GM18502 (cell line): ENCODE measurements at regions not wholly inside any gene's neighbourhood (a gene's known extent, or its start where the extent isn't known, plus 50 kb on each side); places are given as distances from the start of the nearest gene placed in this dataset.

Experiments
- ATAC-seq: cut with Tn5 transposase; IDR thresholded peaks from one replicate; pipeline ENCODE4 v1.9.1; 2021; ENCODE audit warnings: mild to moderate bottlenecking; ENCODE audit not compliant: unreplicated experiment, poor library complexity

- ATAC-seq: peak; percentile 76
These were observed 174.5 kb downstream of the SMIM20 start for GRCh38 chr4:26088433-26088928.

DNA sequence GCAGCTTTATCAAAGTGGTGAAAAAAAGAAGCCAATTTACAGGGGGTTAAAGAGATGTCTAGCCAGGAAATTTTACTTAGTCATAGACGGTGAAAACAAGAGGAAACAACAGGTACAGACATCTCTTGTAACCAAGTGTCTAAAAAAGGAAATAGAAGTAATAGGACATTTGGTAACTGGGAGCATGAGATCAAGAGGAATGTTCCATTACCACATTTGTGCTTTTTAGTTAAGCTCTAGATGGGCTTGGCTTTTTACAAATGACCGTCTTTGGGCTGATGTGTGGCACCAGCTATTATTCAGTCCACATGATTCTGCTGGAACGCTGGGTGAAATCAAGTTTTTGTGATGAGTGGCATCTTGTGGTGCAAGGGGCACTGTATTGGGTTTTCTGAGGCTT lies 179.5 kb downstream of the SMIM20 start:
- no peak for ATAC-seq

DNA sequence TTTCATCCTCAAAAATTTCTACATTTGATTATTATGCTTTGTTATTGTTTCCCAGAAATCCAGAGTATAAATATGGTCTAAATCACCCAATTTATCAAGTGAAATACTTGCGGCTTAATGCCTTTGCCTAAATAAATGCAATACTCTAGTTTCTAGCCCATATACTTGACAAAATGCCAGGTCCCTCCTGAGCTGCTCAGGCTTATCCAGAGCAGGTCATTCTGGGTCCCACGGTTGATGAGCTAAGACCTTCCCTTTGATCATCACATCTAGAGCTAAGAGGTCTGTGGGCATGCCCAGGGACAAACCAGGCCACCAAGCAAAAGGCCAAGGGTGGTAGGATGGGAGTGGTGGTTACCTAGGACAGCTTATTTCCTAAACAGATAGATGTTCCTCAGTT lies 180.1 kb downstream of the SMIM20 start:
- no peak for ATAC-seq

GRCh38 chr4:26094911-26095310 lies 180.9 kb downstream of the SMIM20 start:
- no peak for ATAC-seq

GRCh38 chr4:26099967-26100366 lies 185.9 kb downstream of the SMIM20 start:
- ATAC-seq: no peak

DNA sequence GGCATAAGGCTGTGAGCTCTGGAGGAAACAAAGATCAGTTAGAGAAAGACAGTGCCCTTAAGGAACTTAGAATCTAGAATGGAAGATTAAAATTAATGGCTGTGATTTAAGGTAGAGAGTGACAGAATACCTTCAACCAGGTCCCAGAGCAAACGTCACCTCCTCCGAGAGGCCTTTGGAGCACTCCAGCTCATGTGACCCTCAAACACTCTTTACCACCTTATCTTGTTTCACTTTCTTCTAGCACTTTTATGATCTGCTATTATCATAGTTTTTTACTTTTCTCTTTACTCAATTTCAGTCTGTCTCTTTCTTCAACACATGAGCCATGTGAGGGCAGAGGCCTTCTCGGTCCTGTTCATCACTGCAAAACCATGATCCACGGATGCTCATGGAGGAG lies 187.0 kb downstream of the SMIM20 start:
- no peak for ATAC-seq

GRCh38 chr4:26104056-26104685 lies 190.2 kb downstream of the SMIM20 start:
- ATAC-seq: peak; percentile 85

- no peak for ATAC-seq
These were observed 191.3 kb downstream of the SMIM20 start for GRCh38 chr4:26105337-26105736.

DNA sequence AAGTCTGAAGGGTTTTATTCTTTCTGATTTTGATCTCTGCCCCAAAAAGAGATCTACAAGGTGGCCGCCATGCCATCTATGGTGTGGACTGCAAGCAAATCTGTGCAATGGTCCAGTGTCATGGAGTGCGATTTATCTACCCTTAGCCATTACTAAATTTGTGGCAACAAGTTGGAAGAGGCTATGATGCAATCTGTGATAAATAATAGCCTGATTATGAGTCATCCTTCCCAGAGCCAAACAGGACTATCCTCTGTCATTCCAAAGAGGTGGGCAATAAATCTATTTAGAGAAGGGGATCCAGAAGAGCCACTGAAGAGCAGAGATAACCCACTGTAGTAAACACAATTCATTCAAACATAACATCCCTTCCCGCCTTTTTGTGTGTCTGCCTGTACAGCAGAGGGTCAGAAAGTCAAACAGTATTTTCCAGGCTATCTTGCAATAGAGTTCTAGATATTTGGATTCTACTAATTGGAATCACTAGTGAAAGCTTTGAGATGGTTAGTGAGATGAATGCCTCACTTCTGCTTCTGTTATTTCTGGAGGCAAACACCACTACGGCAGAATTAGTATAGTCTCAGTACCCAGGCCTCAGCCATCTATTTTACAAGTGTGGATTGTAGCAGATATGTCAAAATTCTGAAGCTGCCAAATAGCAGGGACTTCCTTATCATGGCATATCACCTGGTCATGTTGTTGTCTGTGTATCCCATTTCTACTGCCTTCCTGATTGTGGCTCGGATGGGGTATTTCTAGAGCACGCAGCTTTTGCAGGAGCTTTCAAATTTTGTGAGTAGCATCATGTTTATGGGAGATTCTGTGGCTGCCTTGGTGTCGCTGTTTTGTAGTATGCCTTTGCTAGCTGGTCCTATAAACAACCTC lies 192.0 kb downstream of the SMIM20 start:
- peak; percentile 66 for ATAC-seq

GRCh38 chr4:26106776-26107175 lies 192.8 kb downstream of the SMIM20 start:
- no peak for ATAC-seq

GRCh38 chr4:26108054-26108453 lies 194.0 kb downstream of the SMIM20 start:
- no peak for ATAC-seq

- no peak for ATAC-seq
These were observed 196.5 kb downstream of the SMIM20 start for GRCh38 chr4:26110493-26110892.

DNA sequence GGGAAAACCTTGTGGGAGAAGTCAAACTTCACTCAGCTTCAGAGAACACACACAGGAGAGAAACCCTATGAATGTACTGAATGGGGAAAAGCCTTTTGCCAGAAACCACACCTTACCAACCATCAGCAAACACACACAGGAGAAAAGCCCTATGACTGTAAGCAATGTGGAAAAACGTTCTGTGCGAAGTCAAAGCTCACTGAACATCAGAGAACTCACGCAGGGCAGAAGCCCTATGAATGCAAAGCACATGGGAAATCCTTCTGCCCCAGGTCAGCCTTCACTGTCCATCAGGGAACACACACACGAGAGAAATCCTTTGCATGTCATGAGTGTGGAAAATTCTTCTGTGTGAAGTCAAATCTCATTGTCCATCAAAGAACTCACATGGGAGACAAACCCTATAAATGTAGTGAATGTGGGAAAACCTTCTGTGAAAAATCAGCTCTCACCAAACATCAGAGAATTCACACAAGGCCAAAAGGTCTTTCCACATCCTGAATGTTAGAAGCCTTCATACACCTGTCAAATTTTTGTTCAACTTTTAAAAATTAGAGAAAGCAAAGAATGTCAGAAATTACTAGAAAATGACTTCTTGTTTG lies 199.4 kb downstream of the SMIM20 start:
- no peak for ATAC-seq

DNA sequence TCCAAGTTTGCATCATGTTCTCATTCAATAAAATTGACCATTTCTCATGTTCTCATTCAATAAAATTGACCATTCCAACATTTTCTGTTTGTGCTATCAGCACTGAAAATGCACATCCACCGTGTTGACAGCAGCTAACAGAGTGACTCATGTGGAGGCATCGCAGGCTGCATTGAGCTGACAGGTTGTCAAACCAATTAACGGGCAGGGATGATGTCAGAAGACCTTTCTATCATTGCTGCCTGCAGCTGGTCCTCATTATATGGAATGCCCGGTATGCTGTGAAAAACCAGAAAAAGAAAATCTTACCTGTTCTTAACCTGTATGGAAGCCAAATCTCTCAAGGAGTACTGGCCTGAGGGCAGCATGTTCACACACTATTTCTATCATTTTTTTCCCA lies 202.0 kb downstream of the SMIM20 start:
- ATAC-seq: no peak

- no peak for ATAC-seq
These were observed 200.6 kb upstream of the RBPJ start for GRCh38 chr4:26120098-26120825.

GRCh38 chr4:26122690-26123089 lies 198.1 kb upstream of the RBPJ start:
- no peak for ATAC-seq

- ATAC-seq: no peak
These were observed 196.0 kb upstream of the RBPJ start for GRCh38 chr4:26124753-26125321.

GRCh38 chr4:26126143-26126718 lies 194.6 kb upstream of the RBPJ start:
- ATAC-seq: peak; percentile 57

GRCh38 chr4:26126994-26127393 lies 193.8 kb upstream of the RBPJ start:
- no peak for ATAC-seq

GRCh38 chr4:26127851-26128337 lies 192.9 kb upstream of the RBPJ start:
- no peak for ATAC-seq
